Activated naive CD4-positive, alpha-beta T cell treated with Interleukin-2 at 50 U/mL for 16 hours (primary cell): ENCODE measurements at regions not wholly inside any gene's neighbourhood (a gene's known extent, or its start where the extent isn't known, plus 50 kb on each side); places are given as distances from the start of the nearest gene placed in this dataset.

ENCODE experiments used
- DNase-seq: peaks from one replicate; pipeline ENCODE4 v3.0.0-alpha.2; 2020

DNA sequence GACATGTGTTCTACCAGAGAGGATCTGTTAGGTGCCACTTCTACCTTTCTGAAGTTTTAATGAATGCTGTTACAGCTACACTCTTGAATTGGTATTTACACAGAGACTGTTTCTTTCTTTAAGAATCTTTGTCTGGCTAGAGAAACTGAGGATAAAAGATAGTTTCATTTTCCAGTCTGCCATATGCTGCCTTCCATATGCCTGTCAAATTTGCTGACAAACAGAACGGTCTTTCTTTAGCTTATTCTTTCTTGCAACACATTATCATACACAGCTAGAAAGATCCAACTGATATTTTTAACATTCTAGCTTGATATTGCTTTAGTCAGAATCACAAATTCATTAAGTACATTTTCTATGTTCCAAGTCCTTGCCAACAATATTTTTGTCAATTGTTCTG lies 409.8 kb upstream of the CELF4 start:
- no peak for DNase-seq

DNA sequence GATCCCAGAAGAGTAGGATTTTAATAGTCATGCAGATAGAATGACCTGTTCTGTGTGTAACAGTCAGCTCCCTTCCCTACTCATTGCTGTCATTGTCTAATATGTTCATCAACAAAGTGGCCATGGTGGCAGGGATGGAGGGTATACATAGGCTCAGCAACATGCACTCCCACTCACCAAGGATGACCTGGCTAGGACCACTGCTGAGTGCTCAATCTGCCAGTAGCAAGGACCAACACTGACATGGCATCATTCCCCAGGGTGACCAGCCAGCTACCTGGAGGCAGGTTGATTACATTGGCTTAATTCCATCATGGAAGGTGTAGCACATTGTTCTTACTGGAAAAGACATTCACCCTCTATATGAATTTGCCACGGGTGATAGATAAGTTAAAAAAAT lies 401.7 kb upstream of the CELF4 start:
- DNase-seq, result no peak

DNA sequence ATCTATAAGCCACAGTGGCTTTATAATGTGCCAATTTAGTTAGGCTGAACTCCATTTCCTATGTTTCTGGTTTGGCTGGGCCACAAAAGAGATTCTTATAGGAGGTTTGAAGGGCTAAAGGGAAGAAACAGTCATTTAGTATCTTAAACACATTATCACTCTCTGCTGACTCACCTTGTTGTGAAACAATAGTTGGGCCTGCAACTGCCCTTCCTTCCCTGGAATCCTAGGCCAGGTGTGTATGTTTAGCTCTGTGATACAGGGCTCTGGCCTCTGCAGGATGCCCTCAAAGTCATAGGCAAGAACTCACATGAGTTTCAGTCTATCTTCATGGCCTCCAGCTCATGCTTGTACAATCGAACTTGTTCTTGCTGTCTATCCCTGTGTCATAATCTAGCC lies 400.0 kb upstream of the CELF4 start:
- DNase-seq, result no peak

DNA sequence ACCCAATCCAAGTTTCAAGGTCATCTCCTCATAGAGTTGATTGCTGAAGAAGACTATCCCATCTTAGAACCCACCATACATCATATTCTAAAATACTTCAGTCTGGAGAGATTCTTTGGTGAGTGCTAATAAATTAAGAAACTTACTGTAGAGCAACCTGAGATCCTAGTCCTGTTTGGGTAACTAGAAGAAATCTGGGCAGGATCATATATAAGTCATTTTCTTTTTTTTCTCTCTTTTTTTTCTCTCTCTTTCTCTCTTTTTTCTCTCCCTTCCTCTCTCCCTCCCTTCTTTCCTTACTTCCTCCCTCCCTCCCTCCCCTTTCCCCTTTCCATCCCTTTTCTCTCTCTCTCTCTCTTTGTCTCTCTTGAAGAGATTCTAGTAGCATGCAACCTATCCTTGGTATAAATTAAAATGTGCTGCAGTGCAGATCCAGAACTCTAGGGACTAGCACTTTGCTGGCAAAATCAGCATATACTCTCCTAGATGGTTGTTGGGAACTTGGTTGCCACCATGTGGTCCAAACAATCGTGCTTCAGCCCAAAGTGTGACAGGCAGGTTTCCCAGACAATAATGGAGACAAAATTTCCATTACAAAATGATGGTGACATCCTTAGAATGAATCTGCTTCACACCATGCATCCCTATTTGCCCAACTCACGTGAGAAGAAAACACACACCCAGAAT lies 399.4 kb upstream of the CELF4 start:
- DNase-seq, result no peak

DNA sequence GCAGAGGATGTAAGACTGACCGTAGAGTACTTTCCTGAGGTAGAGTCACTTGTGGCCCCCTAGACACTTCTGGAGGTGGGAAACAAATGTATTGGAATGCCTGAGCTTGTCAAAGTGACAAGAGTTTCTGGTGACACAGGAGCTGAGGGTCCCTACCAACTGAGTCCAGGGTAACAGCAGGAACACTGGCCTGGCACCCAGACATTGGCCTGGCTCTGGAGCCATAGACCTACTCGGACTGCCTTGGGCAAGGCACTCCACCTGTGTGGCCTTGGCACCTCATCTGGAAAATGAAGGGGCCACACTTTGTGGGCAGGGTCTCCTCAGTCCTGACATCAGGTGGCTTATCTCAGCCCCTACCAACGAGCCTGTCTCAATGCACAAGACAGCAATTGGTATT lies 398.2 kb upstream of the CELF4 start:
- DNase-seq, result no peak

DNA sequence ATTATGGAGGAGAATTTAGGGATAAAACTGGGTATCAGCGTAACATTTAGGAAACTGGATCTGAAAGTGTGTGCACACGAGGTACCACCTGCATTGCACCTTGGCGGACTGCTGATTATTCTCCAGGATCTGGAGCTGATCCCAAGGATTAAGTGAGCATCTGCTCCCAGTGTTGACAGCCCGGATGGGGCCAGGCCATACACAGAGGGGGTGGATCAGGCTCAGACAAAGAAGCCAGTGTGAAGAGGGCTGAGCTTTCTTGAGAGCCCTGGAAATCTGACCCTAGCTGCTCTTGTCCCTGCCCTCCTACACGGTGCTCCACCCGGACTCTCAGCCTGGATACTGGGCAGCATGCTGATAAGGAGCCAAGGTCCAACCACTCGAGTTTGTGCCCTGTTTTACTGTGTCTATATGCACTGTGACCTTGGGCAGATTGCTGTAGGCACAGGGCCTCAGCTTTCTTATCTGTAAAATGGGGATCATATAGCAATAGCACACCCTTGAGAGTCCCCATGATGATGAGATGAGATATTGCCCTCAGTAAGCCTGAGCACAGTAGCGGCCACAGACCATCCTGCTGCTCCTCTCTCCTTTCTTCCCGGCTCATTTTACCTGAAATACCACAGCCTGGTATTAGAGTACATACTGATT lies 396.8 kb upstream of the CELF4 start:
- DNase-seq, result no peak

DNA sequence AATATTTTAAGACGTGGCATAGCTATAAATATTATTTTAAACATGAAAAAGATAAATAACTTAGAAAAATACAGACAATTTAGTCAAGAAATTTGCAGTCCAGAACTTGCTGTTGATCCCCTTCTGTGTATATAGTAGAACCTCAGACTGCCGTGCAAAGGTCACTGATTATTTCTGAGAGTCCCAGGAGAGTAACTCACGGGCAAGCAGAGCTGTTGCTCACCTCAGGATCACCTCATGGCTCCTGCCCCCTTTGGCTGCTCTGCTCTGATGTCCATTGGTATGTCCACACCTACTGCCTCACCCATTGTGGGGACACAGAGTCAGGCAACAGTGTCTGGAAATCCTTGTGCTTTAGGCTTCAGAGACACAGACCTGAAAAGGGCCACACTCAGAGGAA lies 392.9 kb upstream of the CELF4 start:
- DNase-seq, result no peak

DNA sequence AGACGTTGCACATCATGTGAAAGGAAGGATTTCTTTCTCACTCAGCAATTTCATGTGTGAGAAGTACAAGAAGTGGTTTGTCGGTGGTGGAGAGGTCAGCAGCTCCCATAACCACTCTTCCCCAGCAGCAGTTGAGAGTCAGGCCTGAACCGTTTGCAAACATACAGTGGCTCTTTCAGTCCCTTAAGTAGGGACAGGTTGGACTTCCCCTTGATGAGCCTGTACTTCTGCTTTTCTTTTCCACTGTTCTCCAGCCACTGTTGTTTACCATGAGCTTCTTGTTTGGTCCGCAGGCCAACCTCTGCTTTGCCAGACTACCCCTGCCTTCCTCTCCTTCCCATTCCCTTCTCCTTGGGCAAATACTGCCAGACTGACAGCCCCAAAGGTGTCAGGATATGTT lies 391.3 kb upstream of the CELF4 start:
- DNase-seq, result no peak

DNA sequence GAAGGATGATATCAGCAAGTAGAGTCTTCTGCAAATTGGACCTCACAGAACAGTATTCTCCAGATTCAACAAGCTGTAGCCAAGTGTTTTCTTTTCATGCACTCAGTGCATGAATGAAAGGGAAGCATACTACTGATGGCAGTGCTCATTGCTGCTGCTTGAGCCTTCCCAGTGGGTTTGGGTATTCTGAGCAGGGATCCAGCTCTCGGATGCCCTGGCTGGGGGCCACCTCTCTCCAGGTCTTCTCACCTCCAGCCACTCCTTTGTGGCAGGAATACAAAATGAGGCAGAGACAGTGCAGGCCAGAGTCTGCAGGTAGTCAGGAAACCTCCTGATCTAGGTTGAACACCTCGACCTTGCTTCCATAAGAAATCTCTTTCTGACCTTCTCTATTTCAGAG lies 390.4 kb upstream of the CELF4 start:
- no peak for DNase-seq

DNA sequence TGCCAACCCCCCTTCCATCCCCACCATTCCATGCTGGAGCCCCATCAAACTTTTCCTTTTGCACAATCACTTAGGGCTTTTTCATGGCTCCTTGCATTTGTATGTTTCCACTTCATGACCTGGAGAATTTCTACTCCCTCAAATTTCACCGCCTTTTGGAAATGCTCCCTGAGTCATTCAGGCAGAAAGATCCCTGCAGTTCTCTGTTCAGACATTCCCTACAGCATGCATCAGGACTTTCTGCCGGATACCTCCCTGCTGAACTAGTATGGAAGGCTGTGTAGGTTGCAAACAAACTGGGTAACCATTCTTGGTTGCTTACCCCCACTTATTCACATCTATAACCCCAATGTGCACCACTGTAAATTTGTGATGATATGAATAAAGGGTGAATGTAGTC lies 389.6 kb upstream of the CELF4 start:
- no peak for DNase-seq

DNA sequence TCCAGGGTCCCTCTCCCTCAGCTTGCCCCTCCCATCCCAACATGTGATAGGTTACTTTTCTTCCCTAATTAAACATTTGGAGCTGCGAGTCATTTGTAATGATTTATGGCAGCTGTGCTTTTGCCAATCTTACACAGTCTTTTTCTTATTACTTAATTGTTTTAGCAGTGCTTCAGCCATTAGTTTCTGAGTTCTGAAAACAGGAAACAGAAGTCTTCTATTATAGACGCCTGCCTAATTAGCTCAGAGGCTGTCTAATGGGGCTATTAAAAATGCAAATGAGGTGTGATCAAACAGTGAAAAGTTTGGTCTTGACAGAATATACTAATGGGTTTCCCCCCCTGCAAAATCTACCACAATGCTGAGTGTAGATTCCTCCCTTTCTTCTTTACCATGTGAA lies 388.3 kb upstream of the CELF4 start:
- no peak for DNase-seq

DNA sequence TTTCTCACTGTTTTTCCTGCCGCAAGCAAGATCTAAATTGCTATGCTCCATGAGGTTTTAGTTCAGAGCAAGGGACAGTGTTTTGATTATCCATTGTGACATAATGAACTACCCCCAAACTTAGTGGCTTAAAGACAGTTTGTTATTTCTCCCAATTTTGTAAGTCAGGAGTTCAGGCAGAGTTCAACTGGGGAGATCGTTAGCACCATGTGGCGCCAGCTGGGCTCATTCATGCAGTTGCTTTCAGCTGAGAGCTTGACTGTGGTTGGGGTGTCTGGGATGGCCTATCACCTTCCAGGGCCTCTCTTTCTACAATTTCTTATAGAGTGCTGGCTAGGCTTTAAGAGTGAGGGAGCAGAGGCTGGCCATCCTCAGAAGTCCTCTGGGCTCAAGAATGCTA lies 382.9 kb upstream of the CELF4 start:
- DNase-seq, result no peak

DNA sequence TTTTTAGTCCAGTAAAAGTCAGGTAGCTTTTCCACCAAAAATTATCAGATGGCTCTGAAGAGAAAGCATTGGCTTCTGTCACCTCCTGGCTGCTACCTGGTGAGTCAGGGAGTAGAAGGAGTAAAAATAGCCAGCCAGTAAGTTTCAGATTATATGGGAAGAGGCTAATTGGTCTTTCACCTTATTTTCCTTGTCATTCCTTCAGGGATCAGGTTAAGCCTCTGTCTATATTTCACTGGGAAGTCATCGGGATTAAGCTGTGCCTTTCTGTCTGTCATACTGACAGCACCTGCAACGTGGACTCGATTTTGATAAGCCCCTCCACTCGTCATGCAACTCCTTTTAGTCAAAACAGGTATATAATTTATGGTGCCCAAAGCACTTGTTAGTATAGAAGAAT lies 380.7 kb upstream of the CELF4 start:
- DNase-seq, result no peak

DNA sequence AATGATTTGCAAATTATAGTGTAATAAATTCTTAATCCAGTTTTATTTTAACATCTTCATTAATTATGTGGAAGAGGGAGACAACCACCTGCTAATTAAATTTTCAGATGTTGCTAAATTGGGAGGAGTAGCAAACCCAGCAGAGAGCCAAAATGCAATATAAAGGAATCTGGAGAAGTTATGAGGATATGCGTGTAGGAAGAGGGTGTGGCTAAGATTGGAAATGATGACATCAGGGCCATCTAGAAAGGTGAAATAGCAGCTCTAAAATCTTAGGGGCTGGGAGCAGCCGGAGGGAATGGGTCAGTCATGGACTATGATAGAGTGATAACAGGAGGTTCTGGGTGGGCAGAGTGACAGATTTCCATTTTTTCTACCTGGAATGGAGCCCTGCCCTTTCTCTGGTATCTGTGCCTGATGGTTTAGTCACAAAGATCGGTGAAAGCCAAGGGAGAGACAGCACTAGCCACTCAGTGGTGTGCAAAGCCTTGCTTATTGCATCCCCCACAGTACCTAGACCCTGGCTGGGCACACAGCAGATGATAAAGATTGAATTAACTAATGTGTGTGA lies 379.2 kb upstream of the CELF4 start:
- DNase-seq, result no peak

DNA sequence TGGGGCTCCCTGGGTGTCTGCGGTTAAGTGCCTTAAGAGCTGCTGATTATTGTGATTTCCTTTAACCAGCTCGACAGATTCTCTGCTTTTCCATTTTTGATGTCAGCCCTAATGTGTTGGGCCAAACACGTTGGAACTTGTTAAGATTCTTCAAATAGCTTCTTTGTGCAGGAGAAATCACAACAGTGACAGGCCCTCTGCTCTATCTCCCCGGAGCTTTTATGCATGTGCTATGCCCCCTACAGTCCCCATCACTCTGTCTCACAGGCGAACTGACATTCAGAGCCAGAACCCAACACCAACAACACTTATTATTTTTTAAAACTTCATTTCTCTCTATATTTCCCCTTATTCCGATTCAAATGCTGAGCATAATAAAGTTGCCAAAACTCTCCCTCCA lies 371.7 kb upstream of the CELF4 start:
- DNase-seq, result no peak

DNA sequence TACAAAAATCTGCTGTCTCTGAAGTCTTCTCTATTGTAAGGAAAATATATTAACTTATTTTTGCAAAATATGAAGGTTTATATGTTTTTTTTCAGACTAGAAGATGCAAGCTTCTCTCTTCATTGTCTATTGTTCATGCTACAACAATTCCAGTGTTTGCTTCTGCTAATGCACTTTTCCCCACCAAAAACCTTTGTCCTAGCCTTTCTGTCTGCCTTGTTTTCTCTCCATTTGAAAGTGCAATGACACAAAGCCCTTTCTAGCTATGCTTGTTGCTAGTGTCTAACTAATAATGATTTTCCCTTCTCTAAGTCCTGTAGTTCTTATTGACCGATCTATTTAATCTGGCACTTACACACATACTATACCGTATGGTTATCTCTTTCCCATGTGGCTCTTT lies 369.5 kb upstream of the CELF4 start:
- DNase-seq, result no peak

DNA sequence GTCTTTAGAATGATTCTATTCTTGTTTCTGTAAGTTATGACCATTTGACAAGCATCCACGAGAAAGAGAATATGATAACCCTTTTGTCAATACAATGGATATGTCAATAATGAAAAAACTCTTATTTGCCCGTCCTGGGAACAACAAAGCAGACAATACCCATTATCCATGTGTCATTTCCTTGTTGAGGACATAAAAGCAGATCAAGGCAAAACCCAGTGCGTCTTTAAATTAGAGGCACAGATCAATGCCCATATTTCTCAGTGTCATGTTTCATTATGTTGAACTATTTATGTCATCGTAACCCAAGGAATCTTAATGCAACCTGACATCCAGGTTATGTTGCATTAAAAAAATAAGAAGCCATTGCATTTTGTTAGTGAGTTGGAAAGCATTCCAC lies 365.0 kb upstream of the CELF4 start:
- no peak for DNase-seq

DNA sequence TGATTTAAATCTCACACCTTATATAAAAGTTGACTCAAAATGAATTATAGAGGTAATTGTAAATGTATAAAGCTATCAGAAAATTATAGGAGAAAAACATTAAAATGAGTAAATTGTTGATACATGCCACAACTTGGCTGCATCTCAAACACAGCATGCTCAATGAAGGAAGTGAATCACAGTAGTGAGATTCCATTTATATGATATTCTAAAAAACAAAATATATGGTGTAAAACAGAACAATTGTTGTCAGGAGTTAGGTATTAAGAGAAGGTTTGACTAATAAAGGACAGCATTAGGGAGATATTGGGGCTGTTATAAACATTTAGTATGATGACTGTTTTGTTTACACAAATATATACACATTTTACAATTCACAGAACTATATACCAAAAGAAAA lies 356.6 kb upstream of the CELF4 start:
- no peak for DNase-seq

DNA sequence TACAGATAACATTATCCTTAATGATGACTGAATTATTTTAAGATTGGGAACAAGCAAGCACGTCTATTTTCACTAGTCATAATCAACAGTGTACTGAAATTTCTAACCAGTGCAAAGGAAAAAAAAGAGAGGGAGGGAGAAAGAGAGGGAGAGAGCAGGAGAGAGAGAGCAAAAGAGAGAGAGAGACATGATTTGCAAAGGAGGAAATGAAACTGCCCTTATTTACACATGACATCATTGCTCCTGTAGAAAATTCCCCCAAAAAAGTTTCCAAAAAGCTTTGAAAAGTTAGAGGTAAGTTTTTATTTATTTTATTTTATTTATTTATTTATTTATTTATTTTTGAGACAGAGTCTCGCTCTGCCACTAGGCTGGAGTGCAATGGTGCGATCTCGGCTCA lies 355.3 kb upstream of the CELF4 start:
- no peak for DNase-seq

DNA sequence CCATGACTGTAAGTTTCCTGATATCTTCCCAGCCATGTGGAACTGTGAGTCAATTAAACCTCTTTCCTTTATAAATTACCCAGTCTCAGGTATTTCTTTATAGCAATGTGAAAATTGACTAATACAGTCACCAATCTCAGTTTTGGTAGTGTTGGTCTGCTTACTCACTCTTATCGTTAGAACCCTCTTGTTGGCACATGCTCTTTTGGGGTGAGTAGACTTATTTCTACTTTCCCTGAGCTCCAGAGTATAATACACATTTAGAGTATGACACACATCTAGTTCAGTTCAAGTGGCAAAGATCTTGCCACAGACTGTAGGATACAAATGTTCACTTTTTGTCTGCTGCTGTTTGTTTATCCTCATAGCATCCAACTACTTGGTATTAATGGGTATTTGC lies 347.5 kb upstream of the CELF4 start:
- no peak for DNase-seq

DNA sequence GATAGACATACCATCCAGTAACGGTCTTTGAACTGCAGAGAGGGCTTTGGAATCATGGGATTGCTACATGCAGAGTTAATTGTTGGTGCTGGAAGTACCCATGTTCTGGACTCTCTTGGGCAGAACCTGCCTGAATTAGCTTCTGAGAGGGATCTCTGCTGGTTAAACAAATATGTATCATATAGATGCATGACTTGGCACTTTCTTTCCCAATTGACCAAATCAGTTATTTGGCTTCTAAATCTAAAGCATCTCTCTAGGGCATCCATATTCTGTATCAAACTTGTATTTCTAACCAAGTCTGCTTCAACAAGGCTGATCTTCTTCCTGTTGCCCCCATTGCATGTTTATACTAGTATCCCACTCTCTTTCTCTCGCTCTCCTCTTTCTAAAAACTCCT lies 336.7 kb upstream of the CELF4 start:
- no peak for DNase-seq

DNA sequence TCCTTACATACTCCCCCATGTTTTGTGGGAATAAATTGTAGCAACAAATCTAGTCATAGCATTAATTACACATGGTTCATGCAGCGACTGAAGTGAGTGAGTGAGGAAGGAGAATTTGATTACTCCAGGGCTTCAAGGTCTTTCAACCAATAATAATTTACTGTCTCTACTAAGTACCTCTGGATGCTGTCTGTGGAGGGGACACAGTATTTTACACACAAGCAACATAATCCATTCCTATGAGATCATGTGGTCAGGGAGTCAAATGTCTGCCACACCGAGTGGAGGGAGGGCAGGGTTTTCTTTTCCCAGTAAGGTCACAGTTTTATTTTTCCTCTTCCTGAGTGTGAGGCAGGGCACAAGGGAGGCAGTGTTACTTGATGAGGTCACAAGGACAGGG lies 334.7 kb upstream of the CELF4 start:
- no peak for DNase-seq

DNA sequence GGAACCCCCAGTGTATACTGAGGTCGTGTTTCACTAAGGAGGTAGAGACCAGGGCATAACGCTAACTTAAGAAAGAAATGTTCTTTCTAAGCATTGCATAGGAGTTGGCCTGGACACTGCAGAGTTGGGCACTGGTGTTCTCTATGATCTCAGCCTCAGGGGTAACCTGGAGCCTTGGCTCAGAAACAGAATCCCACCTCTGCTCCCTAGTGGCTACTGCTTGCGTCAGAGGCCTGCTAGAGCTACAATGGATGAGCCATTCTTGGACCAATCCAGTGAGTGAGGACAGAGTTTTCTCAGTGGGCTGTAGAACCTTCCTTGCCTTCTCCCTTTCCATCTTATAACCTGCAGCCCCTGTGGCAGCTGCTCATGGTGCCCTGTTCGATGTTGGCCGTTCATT lies 324.4 kb upstream of the CELF4 start:
- no peak for DNase-seq

DNA sequence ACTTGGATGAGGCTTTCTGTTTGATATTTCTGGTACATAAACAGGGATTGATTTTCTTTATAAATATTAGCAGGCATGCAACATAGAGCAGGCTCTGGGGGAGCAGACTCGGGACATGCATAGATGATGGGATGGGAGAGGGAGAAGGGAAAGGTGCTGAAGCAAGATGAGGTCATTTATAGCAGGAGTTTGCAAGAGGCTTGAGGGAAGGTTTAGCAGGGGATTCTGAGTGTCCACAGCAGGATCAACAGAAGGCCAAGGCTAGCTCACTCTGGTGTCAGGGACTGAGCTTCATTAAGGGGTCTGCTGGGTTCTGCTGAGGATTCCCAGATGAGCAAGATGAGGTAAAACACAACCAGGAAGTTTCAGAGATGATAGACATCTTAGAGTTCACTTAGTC lies 309.1 kb upstream of the CELF4 start:
- no peak for DNase-seq

DNA sequence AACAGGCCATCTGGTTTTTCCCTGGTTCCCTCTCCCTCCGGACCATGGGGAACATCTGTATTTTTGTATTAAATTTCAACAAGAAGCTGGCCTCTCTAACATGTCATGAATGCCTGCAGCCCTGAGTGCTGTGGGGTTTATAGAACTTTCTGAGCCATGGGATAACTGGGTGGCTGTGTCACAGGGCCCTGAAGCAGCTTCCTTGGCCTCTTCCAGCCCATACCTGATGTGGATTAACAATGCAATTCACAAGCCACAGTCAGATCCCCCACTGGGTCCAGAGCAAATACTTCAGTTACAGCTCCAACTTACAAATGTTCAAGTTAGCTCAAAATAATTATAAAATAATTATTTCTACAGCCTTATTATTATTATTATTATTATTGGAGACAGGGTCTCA lies 307.8 kb upstream of the CELF4 start:
- no peak for DNase-seq
